ENCODE measurements at regions not wholly inside any gene's neighbourhood (a gene's known extent, or its start where the extent isn't known, plus 50 kb on each side); places are given as distances from the start of the nearest gene placed in this dataset.

- no peak overlapping the region for H3K4me3 ChIP-seq (ENCODE audit: low read depth in 1 of 2, low read length in 2 of 2)
- H3K27ac ChIP-seq (ENCODE audit: low read depth, low read length) = no peak overlapping the region
- peaks cover 10 to 15% of the 10 kb centered on the region in 2 donors for H3K4me1 ChIP-seq (ENCODE audit: control insufficient read depth in 1 of 2, insufficient read depth in 2 of 2, low read length in 2 of 2)
- no peak overlapping the region for H3K9ac ChIP-seq (ENCODE audit: low read depth in 1 of 2, low read length in 2 of 2)
- H3K27me3 ChIP-seq (ENCODE audit: control insufficient read depth in 1 of 2, insufficient read depth in 2 of 2, low read length in 2 of 2) = no peaks in the 10 kb centered on the region
- no peaks in the 10 kb centered on the region for H3K9me3 ChIP-seq (ENCODE audit: control insufficient read depth in 1 of 2, low read length in 2 of 2)
- no peaks in the 10 kb centered on the region for H3K36me3 ChIP-seq (ENCODE audit: control insufficient read depth in 1 of 2, insufficient read depth in 2 of 2, low read length in 2 of 2)
Measured at GRCh38 chr15:62606376-62607113, 436.0 kb upstream of the TPM1 start.

- H3K36me3 ChIP-seq (ENCODE audit: control insufficient read depth in 1 of 2, insufficient read depth in 2 of 2, low read length in 2 of 2) = no peaks in the 10 kb centered on the region
- no peaks in the 10 kb centered on the region for H3K9me3 ChIP-seq (ENCODE audit: control insufficient read depth in 1 of 2, low read length in 2 of 2)
- H3K4me3 ChIP-seq (ENCODE audit: low read depth in 1 of 2, low read length in 2 of 2) = no peak overlapping the region
- no peak overlapping the region for H3K9ac ChIP-seq (ENCODE audit: low read depth in 1 of 2, low read length in 2 of 2)
- peaks cover 10 to 12% of the 10 kb centered on the region in 2 donors for H3K4me1 ChIP-seq (ENCODE audit: control insufficient read depth in 1 of 2, insufficient read depth in 2 of 2, low read length in 2 of 2)
- H3K27ac ChIP-seq (ENCODE audit: low read depth, low read length) = no peak overlapping the region
- H3K27me3 ChIP-seq (ENCODE audit: control insufficient read depth in 1 of 2, insufficient read depth in 2 of 2, low read length in 2 of 2) = no peaks in the 10 kb centered on the region
Measured at GRCh38 chr15:62607114-62607462, 435.5 kb upstream of the TPM1 start.

DNA sequence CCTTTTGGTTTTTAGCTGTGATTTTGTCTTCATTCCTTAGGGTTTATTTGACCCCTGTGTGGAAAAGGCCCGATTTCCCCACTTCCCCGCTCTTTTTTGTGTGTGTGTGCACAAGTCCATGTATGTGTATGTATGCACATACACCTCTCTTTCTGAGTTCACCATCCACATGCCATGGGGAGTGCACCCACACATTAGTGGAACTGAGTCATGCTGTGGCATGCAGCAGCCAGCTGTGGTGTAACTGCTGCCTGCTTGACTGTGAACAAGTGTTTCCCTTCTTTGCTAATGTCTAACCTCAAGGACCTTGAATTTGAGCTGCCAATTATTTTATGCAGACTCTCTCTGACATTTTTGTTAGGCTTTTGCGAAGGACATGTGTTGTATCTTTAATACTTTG, 434.9 kb upstream of the TPM1 start:
- Histone ChIP-seq H3K9ac (ENCODE audit: low read depth in 1 of 2, low read length in 2 of 2) (no peak overlapping the region), H3K9me3 (ENCODE audit: control insufficient read depth in 1 of 2, low read length in 2 of 2) (no peaks in the 10 kb centered on the region), H3K36me3 (ENCODE audit: control insufficient read depth in 1 of 2, insufficient read depth in 2 of 2, low read length in 2 of 2) (no peaks in the 10 kb centered on the region), H3K4me3 (ENCODE audit: low read depth in 1 of 2, low read length in 2 of 2) (no peak overlapping the region), H3K27ac (ENCODE audit: low read depth, low read length) (no peak overlapping the region), H3K4me1 (ENCODE audit: control insufficient read depth in 1 of 2, insufficient read depth in 2 of 2, low read length in 2 of 2) (peaks cover 10 to 12% of the 10 kb centered on the region in 2 donors), H3K27me3 (ENCODE audit: control insufficient read depth in 1 of 2, insufficient read depth in 2 of 2, low read length in 2 of 2) (no peaks in the 10 kb centered on the region)

- H3K4me3 ChIP-seq (ENCODE audit: low read depth in 1 of 2, low read length in 2 of 2) = no peak overlapping the region
- H3K9me3 ChIP-seq (ENCODE audit: control insufficient read depth in 1 of 2, low read length in 2 of 2) = no peaks in the 10 kb centered on the region
- H3K36me3 ChIP-seq (ENCODE audit: control insufficient read depth in 1 of 2, insufficient read depth in 2 of 2, low read length in 2 of 2) = no peaks in the 10 kb centered on the region
- no peak overlapping the region for H3K9ac ChIP-seq (ENCODE audit: low read depth in 1 of 2, low read length in 2 of 2)
- no peak overlapping the region for H3K27ac ChIP-seq (ENCODE audit: low read depth, low read length)
- no peaks in the 10 kb centered on the region for H3K27me3 ChIP-seq (ENCODE audit: control insufficient read depth in 1 of 2, insufficient read depth in 2 of 2, low read length in 2 of 2)
- H3K4me1 ChIP-seq (ENCODE audit: control insufficient read depth in 1 of 2, insufficient read depth in 2 of 2, low read length in 2 of 2) = peaks cover 8% of the 10 kb centered on the region in 2 donors
Measured at GRCh38 chr15:62608369-62608768, 434.2 kb upstream of the TPM1 start.

- Histone ChIP-seq H3K9me3 (ENCODE audit: control insufficient read depth in 1 of 2, low read length in 2 of 2) (no peaks in the 10 kb centered on the region), H3K9ac (ENCODE audit: low read depth in 1 of 2, low read length in 2 of 2) (no peak overlapping the region), H3K4me3 (ENCODE audit: low read depth in 1 of 2, low read length in 2 of 2) (no peak overlapping the region), H3K36me3 (ENCODE audit: control insufficient read depth in 1 of 2, insufficient read depth in 2 of 2, low read length in 2 of 2) (no peaks in the 10 kb centered on the region), H3K4me1 (ENCODE audit: control insufficient read depth in 1 of 2, insufficient read depth in 2 of 2, low read length in 2 of 2) (no peaks in the 10 kb centered on the region), H3K27me3 (ENCODE audit: control insufficient read depth in 1 of 2, insufficient read depth in 2 of 2, low read length in 2 of 2) (no peaks in the 10 kb centered on the region), H3K27ac (ENCODE audit: low read depth, low read length) (no peak overlapping the region)
Measured at GRCh38 chr15:62610265-62610869, 432.2 kb upstream of the TPM1 start.

DNA sequence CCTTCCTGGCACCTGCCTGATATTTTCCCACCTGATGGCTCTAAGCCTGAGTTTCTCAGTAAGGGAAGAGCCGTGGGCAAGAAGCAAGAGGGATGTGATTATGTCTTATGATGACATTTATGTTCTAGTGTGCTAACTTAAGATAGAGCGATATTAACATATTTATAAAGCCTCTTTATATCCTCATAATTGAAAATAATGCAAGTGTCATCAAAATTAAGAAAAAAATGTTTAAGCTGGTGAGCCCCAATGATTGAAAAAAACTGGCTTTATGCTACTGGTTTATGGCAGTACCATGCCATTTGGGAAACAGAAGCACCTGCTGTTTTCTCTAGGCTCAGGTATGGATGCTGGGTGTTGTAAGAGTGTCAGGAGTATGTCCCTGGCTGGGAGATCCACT, 431.5 kb upstream of the TPM1 start:
- H3K27me3 ChIP-seq (ENCODE audit: control insufficient read depth in 1 of 2, insufficient read depth in 2 of 2, low read length in 2 of 2) = no peaks in the 10 kb centered on the region
- H3K36me3 ChIP-seq (ENCODE audit: control insufficient read depth in 1 of 2, insufficient read depth in 2 of 2, low read length in 2 of 2) = no peaks in the 10 kb centered on the region
- H3K4me1 ChIP-seq (ENCODE audit: control insufficient read depth in 1 of 2, insufficient read depth in 2 of 2, low read length in 2 of 2) = no peaks in the 10 kb centered on the region
- no peaks in the 10 kb centered on the region for H3K9me3 ChIP-seq (ENCODE audit: control insufficient read depth in 1 of 2, low read length in 2 of 2)
- no peak overlapping the region for H3K9ac ChIP-seq (ENCODE audit: low read depth in 1 of 2, low read length in 2 of 2)
- H3K27ac ChIP-seq (ENCODE audit: low read depth, low read length) = no peak overlapping the region
- H3K4me3 ChIP-seq (ENCODE audit: low read depth in 1 of 2, low read length in 2 of 2) = no peak overlapping the region

DNA sequence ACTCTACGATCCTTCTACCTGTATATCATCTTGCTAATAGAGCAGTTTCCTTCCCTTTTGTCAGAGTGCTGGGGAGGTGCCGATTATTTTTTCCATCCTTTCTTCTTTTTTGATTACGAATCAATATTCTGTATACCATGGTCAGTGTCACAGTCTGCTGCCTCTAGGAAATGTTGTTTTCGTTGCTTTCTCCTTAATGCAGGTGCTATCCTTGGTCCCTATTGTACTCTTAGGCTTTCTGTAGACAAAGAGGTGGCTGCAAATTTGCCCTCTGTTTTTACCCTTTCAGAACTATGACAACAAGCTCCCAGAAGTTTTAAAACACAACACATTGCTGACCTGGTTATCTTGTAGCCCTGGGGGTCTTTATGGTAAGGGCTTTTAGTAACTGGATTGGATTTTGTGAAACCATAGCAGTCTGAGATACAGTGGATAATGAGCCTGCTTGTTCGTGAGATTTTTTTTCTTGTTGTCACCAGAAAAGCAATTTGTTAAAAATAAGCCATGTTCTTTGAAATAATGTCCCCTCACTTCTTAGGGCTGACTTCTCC, 430.3 kb upstream of the TPM1 start:
- H3K4me1 ChIP-seq (ENCODE audit: control insufficient read depth in 1 of 2, insufficient read depth in 2 of 2, low read length in 2 of 2) = no peaks in the 10 kb centered on the region
- no peaks in the 10 kb centered on the region for H3K36me3 ChIP-seq (ENCODE audit: control insufficient read depth in 1 of 2, insufficient read depth in 2 of 2, low read length in 2 of 2)
- no peak overlapping the region for H3K9ac ChIP-seq (ENCODE audit: low read depth in 1 of 2, low read length in 2 of 2)
- no peaks in the 10 kb centered on the region for H3K9me3 ChIP-seq (ENCODE audit: control insufficient read depth in 1 of 2, low read length in 2 of 2)
- H3K4me3 ChIP-seq (ENCODE audit: low read depth in 1 of 2, low read length in 2 of 2) = no peak overlapping the region
- no peak overlapping the region for H3K27ac ChIP-seq (ENCODE audit: low read depth, low read length)
- no peaks in the 10 kb centered on the region for H3K27me3 ChIP-seq (ENCODE audit: control insufficient read depth in 1 of 2, insufficient read depth in 2 of 2, low read length in 2 of 2)

DNA sequence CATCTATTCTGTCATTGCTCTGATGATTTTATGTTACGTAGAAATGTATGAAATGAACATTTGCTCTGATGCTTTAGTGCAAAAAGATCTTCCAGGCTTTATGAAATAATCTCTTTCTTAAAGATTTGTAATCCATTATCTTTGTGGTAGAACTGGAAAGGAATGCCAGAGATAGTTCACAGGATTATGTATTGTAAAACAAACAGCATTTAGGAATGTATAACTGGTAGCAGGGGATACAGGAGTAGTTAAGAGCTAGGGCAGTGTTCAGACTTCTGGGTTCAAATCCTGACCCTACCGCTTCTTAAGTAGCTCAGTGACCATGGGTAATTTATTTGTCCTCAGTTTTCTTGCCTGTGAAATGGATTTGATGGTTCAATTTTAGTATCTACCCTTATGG, 429.8 kb upstream of the TPM1 start:
- Histone ChIP-seq H3K4me1 (ENCODE audit: control insufficient read depth in 1 of 2, insufficient read depth in 2 of 2, low read length in 2 of 2) (no peaks in the 10 kb centered on the region), H3K36me3 (ENCODE audit: control insufficient read depth in 1 of 2, insufficient read depth in 2 of 2, low read length in 2 of 2) (no peaks in the 10 kb centered on the region), H3K27me3 (ENCODE audit: control insufficient read depth in 1 of 2, insufficient read depth in 2 of 2, low read length in 2 of 2) (no peaks in the 10 kb centered on the region), H3K4me3 (ENCODE audit: low read depth in 1 of 2, low read length in 2 of 2) (no peak overlapping the region), H3K9ac (ENCODE audit: low read depth in 1 of 2, low read length in 2 of 2) (no peak overlapping the region), H3K9me3 (ENCODE audit: control insufficient read depth in 1 of 2, low read length in 2 of 2) (no peaks in the 10 kb centered on the region), H3K27ac (ENCODE audit: low read depth, low read length) (no peak overlapping the region)

- no peaks in the 10 kb centered on the region for H3K27me3 ChIP-seq (ENCODE audit: control insufficient read depth in 1 of 2, insufficient read depth in 2 of 2, low read length in 2 of 2)
- no peak overlapping the region for H3K4me3 ChIP-seq (ENCODE audit: low read depth in 1 of 2, low read length in 2 of 2)
- H3K9me3 ChIP-seq (ENCODE audit: control insufficient read depth in 1 of 2, low read length in 2 of 2) = no peaks in the 10 kb centered on the region
- no peaks in the 10 kb centered on the region for H3K4me1 ChIP-seq (ENCODE audit: control insufficient read depth in 1 of 2, insufficient read depth in 2 of 2, low read length in 2 of 2)
- H3K27ac ChIP-seq (ENCODE audit: low read depth, low read length) = no peak overlapping the region
- H3K36me3 ChIP-seq (ENCODE audit: control insufficient read depth in 1 of 2, insufficient read depth in 2 of 2, low read length in 2 of 2) = no peaks in the 10 kb centered on the region
- H3K9ac ChIP-seq (ENCODE audit: low read depth in 1 of 2, low read length in 2 of 2) = no peak overlapping the region
Measured at GRCh38 chr15:62616746-62617145, 425.8 kb upstream of the TPM1 start.

GRCh38 chr15:62617741-62618140, 424.8 kb upstream of the TPM1 start:
- H3K4me1 ChIP-seq (ENCODE audit: control insufficient read depth in 1 of 2, insufficient read depth in 2 of 2, low read length in 2 of 2) = no peaks in the 10 kb centered on the region
- H3K9ac ChIP-seq (ENCODE audit: low read depth in 1 of 2, low read length in 2 of 2) = no peak overlapping the region
- no peaks in the 10 kb centered on the region for H3K27me3 ChIP-seq (ENCODE audit: control insufficient read depth in 1 of 2, insufficient read depth in 2 of 2, low read length in 2 of 2)
- no peaks in the 10 kb centered on the region for H3K36me3 ChIP-seq (ENCODE audit: control insufficient read depth in 1 of 2, insufficient read depth in 2 of 2, low read length in 2 of 2)
- no peak overlapping the region for H3K4me3 ChIP-seq (ENCODE audit: low read depth in 1 of 2, low read length in 2 of 2)
- no peak overlapping the region for H3K27ac ChIP-seq (ENCODE audit: low read depth, low read length)
- no peaks in the 10 kb centered on the region for H3K9me3 ChIP-seq (ENCODE audit: control insufficient read depth in 1 of 2, low read length in 2 of 2)
